ENCODE measurements at regions not wholly inside any gene's neighbourhood (a gene's known extent, or its start where the extent isn't known, plus 50 kb on each side); places are given as distances from the start of the nearest gene placed in this dataset.
A peak's percentile ranks its signal among the peaks of the same experiment; 100 is the strongest.

DNA sequence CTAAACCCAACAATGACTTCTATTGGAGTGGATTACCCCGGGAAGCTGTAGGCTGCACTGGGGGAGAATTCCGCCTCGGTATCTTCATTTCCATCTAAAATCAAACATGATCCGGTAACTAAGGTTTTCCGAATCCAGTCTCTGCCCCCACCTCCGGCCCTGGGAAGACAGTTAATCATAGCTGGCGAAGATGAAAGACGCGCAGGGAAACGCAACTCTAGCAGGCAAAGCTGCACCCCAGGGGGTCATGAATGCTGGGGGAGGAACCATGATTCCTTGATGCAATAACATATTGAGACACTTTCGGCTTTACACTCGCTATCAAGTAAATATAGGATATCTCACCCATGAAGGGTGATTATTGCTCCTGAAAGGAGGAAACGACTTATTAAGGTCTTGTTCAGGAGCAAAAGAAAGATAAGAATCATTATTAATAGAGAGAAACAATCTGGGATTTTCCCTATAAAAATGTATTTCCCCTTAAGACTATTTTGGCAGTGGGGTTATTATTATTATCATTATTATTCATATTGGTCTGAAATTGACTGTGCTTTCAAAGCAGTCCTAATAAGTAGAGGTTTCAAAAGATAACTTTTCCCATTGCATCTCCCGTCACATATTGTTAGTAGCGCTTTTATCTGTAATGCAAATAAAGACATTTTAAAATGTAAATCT, 614.9 kb downstream of the VRK1 start:
- H3K27me3 ChIP-seq (ENCODE audit: control insufficient read depth, insufficient read depth, low read length): peaks cover 39% of the 10 kb centered on the region
- peaks cover 10 to 16% of the 10 kb centered on the region in 2 donors for H3K4me1 Mint-ChIP-seq
- WGBS (ENCODE audit: insufficient coverage): 35% methylated on average over 10 of the region's 15 CpGs
- H3K9me3 Mint-ChIP-seq: no peaks in the 10 kb centered on the region
- H3K27ac ChIP-seq (ENCODE audit: low read length): no peak overlapping the region
- ATAC-seq (no peak), DNase-seq (no peak)
- no peak overlapping the region for H3K27ac Mint-ChIP-seq
- no peaks in the 10 kb centered on the region for H3K36me3 Mint-ChIP-seq
- TF ChIP-seq, protein P1, sequence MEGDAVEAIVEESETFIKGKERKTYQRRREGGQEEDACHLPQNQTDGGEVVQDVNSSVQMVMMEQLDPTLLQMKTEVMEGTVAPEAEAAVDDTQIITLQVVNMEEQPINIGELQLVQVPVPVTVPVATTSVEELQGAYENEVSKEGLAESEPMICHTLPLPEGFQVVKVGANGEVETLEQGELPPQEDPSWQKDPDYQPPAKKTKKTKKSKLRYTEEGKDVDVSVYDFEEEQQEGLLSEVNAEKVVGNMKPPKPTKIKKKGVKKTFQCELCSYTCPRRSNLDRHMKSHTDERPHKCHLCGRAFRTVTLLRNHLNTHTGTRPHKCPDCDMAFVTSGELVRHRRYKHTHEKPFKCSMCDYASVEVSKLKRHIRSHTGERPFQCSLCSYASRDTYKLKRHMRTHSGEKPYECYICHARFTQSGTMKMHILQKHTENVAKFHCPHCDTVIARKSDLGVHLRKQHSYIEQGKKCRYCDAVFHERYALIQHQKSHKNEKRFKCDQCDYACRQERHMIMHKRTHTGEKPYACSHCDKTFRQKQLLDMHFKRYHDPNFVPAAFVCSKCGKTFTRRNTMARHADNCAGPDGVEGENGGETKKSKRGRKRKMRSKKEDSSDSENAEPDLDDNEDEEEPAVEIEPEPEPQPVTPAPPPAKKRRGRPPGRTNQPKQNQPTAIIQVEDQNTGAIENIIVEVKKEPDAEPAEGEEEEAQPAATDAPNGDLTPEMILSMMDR (IDR thresholded peaks at IDR 0.05): no peak
- intact Hi-C loops (cut with micrococcal nuclease): no loop called here
- H3K36me3 ChIP-seq (ENCODE audit: control insufficient read depth, insufficient read depth, low read length): no peaks in the 10 kb centered on the region
- peaks cover 6% of the 10 kb centered on the region for H3K4me1 ChIP-seq (ENCODE audit: control insufficient read depth, insufficient read depth, low read length)
- no peaks in the 10 kb centered on the region for H3K9me3 ChIP-seq (ENCODE audit: control insufficient read depth, insufficient read depth, low read length)
- H3K27me3 Mint-ChIP-seq (ENCODE audit: low read depth in 2 of 2): peaks cover 11 to 20% of the 10 kb centered on the region in 2 donors
- H3K4me3 ChIP-seq (ENCODE audit: low read length): no peak overlapping the region
- H3K4me3 Mint-ChIP-seq: no peak overlapping the region

DNA sequence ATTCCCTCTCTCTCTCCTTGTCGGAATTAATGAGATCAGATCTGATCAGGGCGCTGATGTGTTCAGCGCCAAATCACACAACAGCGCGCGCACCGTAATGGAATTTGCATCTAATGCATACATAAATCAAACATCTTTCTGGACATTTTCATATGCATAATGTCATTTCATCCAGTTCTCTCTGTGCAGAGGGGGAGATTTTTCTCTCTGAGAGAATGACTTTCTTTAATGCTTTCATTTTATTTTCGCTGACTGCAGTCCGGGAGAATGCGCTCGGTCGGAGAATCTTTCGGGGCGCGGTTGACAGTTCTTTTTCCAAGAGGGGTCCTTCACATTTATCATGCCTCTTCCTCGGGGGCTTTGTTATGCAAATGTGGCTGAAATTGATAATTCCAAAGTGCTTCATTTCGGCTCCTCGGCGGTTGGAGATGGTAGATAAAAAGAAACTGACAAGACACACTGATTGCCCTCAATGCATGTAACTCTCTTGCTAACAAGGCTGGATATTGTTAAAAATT, 615.9 kb downstream of the VRK1 start:
- DNase-seq: peak in 1 of 2 donors; percentile 21
- H3K4me3 ChIP-seq (ENCODE audit: low read length): peak overlapping the region; percentile 41

DNA sequence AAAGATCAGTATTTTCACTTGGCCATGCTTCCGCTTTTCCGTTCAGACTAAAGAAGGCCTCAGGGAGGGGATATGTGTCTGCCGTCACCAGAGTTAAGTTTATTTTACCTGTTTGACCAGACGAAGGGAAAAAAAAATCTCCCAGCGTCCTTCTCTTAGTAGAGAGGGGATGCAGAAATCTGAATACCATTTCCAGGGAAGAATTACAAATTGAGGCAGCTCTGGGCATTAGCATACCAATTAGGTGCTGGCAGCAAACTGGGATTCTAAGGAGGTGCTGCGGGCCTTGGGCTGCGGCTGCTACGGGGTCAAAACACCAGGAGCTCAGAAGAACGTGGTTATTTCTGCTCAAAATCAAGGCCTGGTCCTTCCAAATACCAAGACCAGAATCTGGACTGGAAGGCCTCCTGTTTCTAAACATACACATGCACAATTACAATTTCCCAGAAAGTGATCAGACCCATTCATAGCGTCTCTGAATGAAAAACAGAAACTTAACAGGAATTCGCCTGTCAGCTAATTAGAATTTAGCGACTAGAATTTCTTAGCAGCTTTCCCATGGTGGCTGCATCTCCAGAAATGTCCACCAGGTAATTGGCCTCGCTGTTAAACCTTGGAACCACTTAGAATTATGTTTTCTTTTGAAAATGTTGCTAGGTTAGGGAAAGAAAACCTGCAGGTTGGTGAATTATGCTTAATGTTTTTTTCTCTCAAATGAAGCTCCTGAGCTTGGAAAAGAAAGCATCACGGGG, 617.0 kb downstream of the VRK1 start:
- no peak for ATAC-seq
- Histone ChIP-seq H3K4me3 (ENCODE audit: low read length) (no peak overlapping the region), H3K4me1 (ENCODE audit: control insufficient read depth, insufficient read depth, low read length) (peaks cover 6% of the 10 kb centered on the region), H3K27ac (ENCODE audit: low read length) (no peak overlapping the region), H3K36me3 (ENCODE audit: control insufficient read depth, insufficient read depth, low read length) (no peaks in the 10 kb centered on the region), H3K9me3 (ENCODE audit: control insufficient read depth, insufficient read depth, low read length) (no peaks in the 10 kb centered on the region), H3K27me3 (ENCODE audit: control insufficient read depth, insufficient read depth, low read length) (peaks cover 39% of the 10 kb centered on the region)
- intact Hi-C loops (cut with micrococcal nuclease): no loop called here
- no peak overlapping the region for H3K27ac Mint-ChIP-seq
- TF ChIP-seq, protein P1 (IDR thresholded peaks at IDR 0.05): no peak
- H3K4me3 Mint-ChIP-seq: peak overlapping the region; percentile 52
- peaks cover 17 to 19% of the 10 kb centered on the region in 2 donors for H3K27me3 Mint-ChIP-seq (ENCODE audit: low read depth in 2 of 2)
- WGBS (ENCODE audit: insufficient coverage): 93% methylated on average over 14 of the region's 14 CpGs
- no peak for DNase-seq
- no peaks in the 10 kb centered on the region for H3K9me3 Mint-ChIP-seq
- peaks cover 10 to 11% of the 10 kb centered on the region in 2 donors for H3K4me1 Mint-ChIP-seq
- H3K36me3 Mint-ChIP-seq: no peaks in the 10 kb centered on the region

More for the DNA sequence above, 615.9 kb downstream of the VRK1 start:
- H3K27ac ChIP-seq (ENCODE audit: low read length): no peak overlapping the region
- 14% methylated on average over 15 of the region's 19 CpGs for WGBS (ENCODE audit: insufficient coverage)
- Mint-ChIP-seq H3K27me3 (ENCODE audit: low read depth in 2 of 2) (peaks cover 17 to 19% of the 10 kb centered on the region in 2 donors), H3K9me3 (no peaks in the 10 kb centered on the region), H3K4me1 (peaks cover 13 to 16% of the 10 kb centered on the region in 2 donors), H3K27ac (no peak overlapping the region), H3K4me3 (no peak overlapping the region), H3K36me3 (no peaks in the 10 kb centered on the region)
- peaks cover 39% of the 10 kb centered on the region for H3K27me3 ChIP-seq (ENCODE audit: control insufficient read depth, insufficient read depth, low read length)
- no peaks in the 10 kb centered on the region for H3K36me3 ChIP-seq (ENCODE audit: control insufficient read depth, insufficient read depth, low read length)
- intact Hi-C loops (cut with micrococcal nuclease): no loop called here
- H3K9me3 ChIP-seq (ENCODE audit: control insufficient read depth, insufficient read depth, low read length): no peaks in the 10 kb centered on the region
- peak in 1 of 3 donors; percentile 29 for ATAC-seq
- TF ChIP-seq, protein P1 (IDR thresholded peaks at IDR 0.05): no peak
- H3K4me1 ChIP-seq (ENCODE audit: control insufficient read depth, insufficient read depth, low read length): peaks cover 6% of the 10 kb centered on the region
